ENCODE measurements at regions not wholly inside any gene's neighbourhood (a gene's known extent, or its start where the extent isn't known, plus 50 kb on each side); places are given as distances from the start of the nearest gene placed in this dataset.

GRCh38 chr6:134470457-134470975 lies 152.6 kb upstream of the SGK1 start:
- H3K27me3 ChIP-seq (replicated peaks in 1 of 4; ENCODE audit: control insufficient read depth in 3 of 4, extremely low read depth in 1 of 4, insufficient read depth in 3 of 4, low read length in 3 of 4), result peaks cover 0 to 1% (median 0%) of the 10 kb centered on the region in 4 experiments; a peak in 1 of 7 replicates
- CTCF ChIA-PET (ENCODE audit: partially characterized antibody), result no interaction called here
- FAIRE-seq, result no peak

More at GRCh38 chr6:134470457-134470975, 152.6 kb upstream of the SGK1 start:
- no peak overlapping the region for H4K8ac ChIP-seq (ENCODE audit: extremely low read depth, insufficient read depth, low read length)
- no peaks in the 10 kb centered on the region for H3K9me3 ChIP-seq (ENCODE audit: insufficient read depth in 2 of 2, low read depth in 1 of 2, low read length in 1 of 2)
- no peak overlapping the region for H3K18ac ChIP-seq (ENCODE audit: extremely low read depth, low read length)
- no peak overlapping the region for H2BK12ac ChIP-seq (ENCODE audit: low read depth, low read length)
- no peak overlapping the region for H3K4me3 ChIP-seq (ENCODE audit: extremely low read depth in 1 of 4, insufficient read depth in 2 of 4, low read depth in 3 of 4, low read length in 4 of 4)
- H3K36me3 ChIP-seq (ENCODE audit: control insufficient read depth in 2 of 4, insufficient read depth in 4 of 4, low read length in 3 of 4), result no peaks in the 10 kb centered on the region
- no peaks in the 10 kb centered on the region for H3K79me1 ChIP-seq (ENCODE audit: low read depth, low read length)
- no peak overlapping the region for H3K56ac ChIP-seq (replicated peaks; ENCODE audit: insufficient read length, low read depth, low read length)
- POLR2A ChIA-PET (ENCODE audit: partially characterized antibody), result no interaction called here
- H3K23me2 ChIP-seq (ENCODE audit: low read depth, low read length), result no peaks in the 10 kb centered on the region; the same call in 1 of the 2 replicates
- no peak overlapping the region for H3K23ac ChIP-seq (ENCODE audit: insufficient read length)
- H4K20me1 ChIP-seq (replicated peaks in 1 of 2; ENCODE audit: control insufficient read depth in 1 of 2, insufficient read depth in 2 of 2, low read length in 2 of 2), result no peaks in the 10 kb centered on the region
- no peak overlapping the region for H2AK5ac ChIP-seq (ENCODE audit: low read depth, low read length)
- H3K9ac ChIP-seq (replicated peaks in 1 of 4; ENCODE audit: extremely low read depth in 1 of 4, low read depth in 3 of 4, low read length in 3 of 4), result no peak overlapping the region
- no peak overlapping the region for H3K14ac ChIP-seq (ENCODE audit: insufficient read length)
- H4K5ac ChIP-seq (ENCODE audit: insufficient read length, low read depth, low read length), result no peak overlapping the region
- H2BK5ac ChIP-seq (ENCODE audit: low read depth, low read length), result no peak overlapping the region
- 96% methylated on average over 3 of the region's 3 CpGs; no CpG with 5 or more reads in 1 of the 2 experiments for WGBS, 2 experiments (ENCODE audit: extremely low coverage in 1 of 2, insufficient coverage in 1 of 2, insufficient read length in 1 of 2, insufficient replicate concordance in 2 of 2, low coverage in 1 of 2, low lambda C conversion rate in 2 of 2, missing lambda C conversion rate in 1 of 2)
- H4K91ac ChIP-seq (replicated peaks; ENCODE audit: insufficient read length, low read length), result no peak overlapping the region
- H3K4me2 ChIP-seq (ENCODE audit: insufficient read depth in 1 of 2, low read depth in 2 of 2, low read length in 2 of 2), result no peak overlapping the region
- TF ChIP-seq BACH1 (IDR thresholded peaks at IDR 0.05; ENCODE audit: low read length), result no peak
- no peak for TF ChIP-seq SIN3A (conservative IDR thresholded peaks at IDR 0.05 in 1 of 2, IDR thresholded peaks at IDR 0.05 in 1 of 2; ENCODE audit: low read depth in 1 of 2, low read length in 2 of 2)
- TF ChIP-seq BRCA1 (IDR thresholded peaks at IDR 0.05; ENCODE audit: low read depth, low read length), result no peak
- TF ChIP-seq TEAD4 (IDR thresholded peaks at IDR 0.05; ENCODE audit: low read depth, low read length), result no peak
- no peak for TF ChIP-seq BCL11A (IDR thresholded peaks at IDR 0.05; ENCODE audit: low read depth in 2 of 2, low read length in 2 of 2)
- TF ChIP-seq NANOG (IDR thresholded peaks at IDR 0.05; ENCODE audit: insufficient read depth, low read depth, low read length, poor library complexity, severe bottlenecking), result no peak
- no peak for TF ChIP-seq CEBPB (IDR thresholded peaks at IDR 0.05; ENCODE audit: low read depth, low read length)
- TF ChIP-seq GABPA (IDR thresholded peaks at IDR 0.05; ENCODE audit: borderline replicate concordance, insufficient read depth, low read length), result no peak
- no peak for TF ChIP-seq SIRT6 (IDR thresholded peaks at IDR 0.05; ENCODE audit: low read length)
- TF ChIP-seq SRF (IDR thresholded peaks at IDR 0.05; ENCODE audit: low read depth, low read length), result no peak
- TF ChIP-seq TAF1 (IDR thresholded peaks at IDR 0.05; ENCODE audit: low read depth, low read length), result no peak
- no peak for TF ChIP-seq SUZ12 (IDR thresholded peaks at IDR 0.05; ENCODE audit: low read length)
- TF ChIP-seq CBX8 (IDR thresholded peaks at IDR 0.05; ENCODE audit: borderline replicate concordance, low read depth, low read length), result no peak
- no peak for TF ChIP-seq CBX5 (IDR thresholded peaks at IDR 0.05; ENCODE audit: low read depth, low read length)
- no peak overlapping the region for H2BK20ac ChIP-seq (ENCODE audit: low read length)
- no peak overlapping the region for H2BK15ac ChIP-seq (ENCODE audit: low read length)
- H3K79me2 ChIP-seq (ENCODE audit: control insufficient read depth in 1 of 2, insufficient read depth in 2 of 2, low read length in 2 of 2), result no peaks in the 10 kb centered on the region
- H3K27ac ChIP-seq (ENCODE audit: low read depth, low read length), result no peak overlapping the region
- H3K4ac ChIP-seq (replicated peaks; ENCODE audit: insufficient read length, low read depth, low read length), result no peak overlapping the region
- H3K4me1 ChIP-seq (replicated peaks in 1 of 4; ENCODE audit: control insufficient read depth in 3 of 4, insufficient read depth in 4 of 4, low read length in 3 of 4), result no peaks in the 10 kb centered on the region
- DNase-seq (ENCODE audit: low read depth in 1 of 2, low spot score in 2 of 2), result no peak
- no peak overlapping the region for H2BK120ac ChIP-seq (replicated peaks; ENCODE audit: low read depth, low read length)
- H2AFZ ChIP-seq (ENCODE audit: low read length), result no peak overlapping the region
